Liver (tissue), 8 donors: ENCODE measurements at regions not wholly inside any gene's neighbourhood (a gene's known extent, or its start where the extent isn't known, plus 50 kb on each side); places are given as distances from the start of the nearest gene placed in this dataset.

Experiments used
- DNase-seq: peaks from one replicate; pipeline ENCODE4 v3.0.0-alpha.2; 2017; ENCODE audit warnings: low spot score
- H3K27ac ChIP-seq, 2 donors: one replicate each; pipeline ENCODE4 v1.7.0; 2013; ENCODE audit warnings: inconsistent platforms in 2 of 2, low read length in 2 of 2, control low read depth in 1 of 2, low read depth in 1 of 2, mild to moderate bottlenecking in 1 of 2
- H3K27me3 ChIP-seq, 4 donors: one replicate each; pipeline versions ENCODE4 v1.6.1 to v1.7.0; 2013; ENCODE audit warnings: low read length in 3 of 4, inconsistent platforms in 1 of 4, mild to moderate bottlenecking in 1 of 4, moderate library complexity in 1 of 4; ENCODE audit not compliant: control insufficient read depth in 4 of 4, insufficient read depth in 4 of 4
- H3K36me3 ChIP-seq, 4 donors: one replicate each; pipeline versions ENCODE4 v1.6.1 to v1.7.0; 2013; ENCODE audit warnings: low read length in 3 of 4, mild to moderate bottlenecking in 3 of 4, low read depth in 1 of 4, moderate library complexity in 1 of 4; ENCODE audit not compliant: control insufficient read depth in 4 of 4, insufficient read depth in 3 of 4
- H3K4me1 ChIP-seq, 4 donors: one replicate each; pipeline versions ENCODE4 v1.6.1 to v1.7.0; 2013; ENCODE audit warnings: low read length in 3 of 4, mild to moderate bottlenecking in 3 of 4, moderate library complexity in 1 of 4; ENCODE audit not compliant: control insufficient read depth in 4 of 4, insufficient read depth in 4 of 4
- H3K4me3 ChIP-seq, 3 donors: one replicate each; pipeline versions ENCODE4 v1.6.1 to v1.7.0; 2013; ENCODE audit warnings: low read length in 3 of 3, control low read depth in 1 of 3, low read depth in 1 of 3, mild to moderate bottlenecking in 1 of 3
- H3K9ac ChIP-seq, 2 donors: one replicate each; pipeline ENCODE4 v1.7.0; 2013; ENCODE audit warnings: low read length in 2 of 2, mild to moderate bottlenecking in 2 of 2, moderate library complexity in 2 of 2, control low read depth in 1 of 2, low read depth in 1 of 2
- H3K9me3 ChIP-seq, 4 donors: one replicate each; pipeline versions ENCODE4 v1.6.1 to v1.7.0; 2013; ENCODE audit warnings: low read length in 3 of 4; ENCODE audit not compliant: control insufficient read depth in 4 of 4
- EGR1 ChIP-seq, 2 donors: IDR thresholded peaks; 2 replicates each; pipeline ENCODE4 v1.6.1; 2016 to 2018; ENCODE audit warnings: antibody characterized with exemption in 2 of 2, low read depth in 2 of 2
- FOXA1 ChIP-seq: IDR thresholded peaks from 2 replicates; pipeline ENCODE4 v1.6.1; 2016; ENCODE audit warnings: antibody characterized with exemption
- FOXA2 ChIP-seq: IDR thresholded peaks from 2 replicates; pipeline ENCODE4 v1.6.1; 2016; ENCODE audit warnings: antibody characterized with exemption
- GABPA ChIP-seq, 2 donors: IDR thresholded peaks in 1 of 2; conservative IDR thresholded peaks in 1 of 2; 2 replicates each; pipeline ENCODE4 v1.6.1; 2016; ENCODE audit warnings: antibody characterized with exemption in 2 of 2, mild to moderate bottlenecking in 1 of 2, moderate library complexity in 1 of 2
- HNF4A ChIP-seq, 2 donors: conservative IDR thresholded peaks; 2 replicates each; pipeline ENCODE4 v1.6.1; 2016; ENCODE audit warnings: antibody characterized with exemption in 2 of 2, mild to moderate bottlenecking in 2 of 2
- HNF4G ChIP-seq: IDR thresholded peaks from 2 replicates; pipeline ENCODE4 v1.6.1; 2016; ENCODE audit warnings: antibody characterized with exemption
- JUND ChIP-seq, 2 donors: IDR thresholded peaks; 2 replicates each; pipeline ENCODE4 v1.6.1; 2016; ENCODE audit warnings: antibody characterized with exemption in 2 of 2
- NR2F2 ChIP-seq: IDR thresholded peaks from 2 replicates; pipeline ENCODE4 v1.6.1; 2016; ENCODE audit warnings: antibody characterized with exemption
- RAD21 ChIP-seq, 2 donors: IDR thresholded peaks; 2 replicates each; pipeline ENCODE4 v1.6.1; 2016; ENCODE audit warnings: antibody characterized with exemption in 2 of 2, mild to moderate bottlenecking in 2 of 2
- RXRA ChIP-seq, 2 donors: IDR thresholded peaks; 2 replicates each; pipeline ENCODE4 v1.6.1; 2017 to 2018; ENCODE audit warnings: antibody characterized with exemption in 2 of 2, mild to moderate bottlenecking in 1 of 2
- SP1 ChIP-seq: IDR thresholded peaks from 2 replicates; pipeline ENCODE4 v1.6.1; 2018; ENCODE audit warnings: antibody characterized with exemption, mild to moderate bottlenecking
- TAF1 ChIP-seq: conservative IDR thresholded peaks from 2 replicates; pipeline ENCODE4 v1.6.1; 2016; ENCODE audit warnings: antibody characterized with exemption, mild to moderate bottlenecking
- YY1 ChIP-seq: IDR thresholded peaks from 2 replicates; pipeline ENCODE4 v1.6.1; 2016; ENCODE audit warnings: antibody characterized with exemption, mild to moderate bottlenecking
- WGBS: extraction: QIAGEN DNeasy Blood & Tissue Kit; methylation state at CpG from one replicate; pipeline ENCODE4 v1.1.7; 2013; 5-methylcytosine and 5-hydroxymethylcytosine counted together
- TF ChIP-seq, protein P1 (sequence below): IDR thresholded peaks from 2 replicates; pipeline ENCODE4 v1.6.1; 2016; ENCODE audit warnings: antibody characterized with exemption
- TF ChIP-seq, protein P2 (sequence below): fragments of 150-350 bp; IDR thresholded peaks from 2 replicates; pipeline ENCODE4 v1.5.1; 2017; ENCODE audit warnings: improper control_type of control experiment, low read depth, low read length; ENCODE audit not compliant: missing input control
- TF ChIP-seq, protein P3 (sequence below): IDR thresholded peaks from 2 replicates; pipeline ENCODE4 v1.6.1; 2016; ENCODE audit warnings: antibody characterized with exemption, mild to moderate bottlenecking
- TF ChIP-seq, protein P4 (sequence below): IDR thresholded peaks from 2 replicates; pipeline ENCODE4 v1.6.1; 2016; ENCODE audit warnings: antibody characterized with exemption
- TF ChIP-seq, protein P5 (sequence below): IDR thresholded peaks from 2 replicates; pipeline ENCODE4 v1.6.1; 2016; ENCODE audit warnings: antibody characterized with exemption
- donor health status: healthy.
- donor health status: healthy.
- donor health status: healthy.
- donor health status: healthy.
- donor health status: healthy.

DNA sequence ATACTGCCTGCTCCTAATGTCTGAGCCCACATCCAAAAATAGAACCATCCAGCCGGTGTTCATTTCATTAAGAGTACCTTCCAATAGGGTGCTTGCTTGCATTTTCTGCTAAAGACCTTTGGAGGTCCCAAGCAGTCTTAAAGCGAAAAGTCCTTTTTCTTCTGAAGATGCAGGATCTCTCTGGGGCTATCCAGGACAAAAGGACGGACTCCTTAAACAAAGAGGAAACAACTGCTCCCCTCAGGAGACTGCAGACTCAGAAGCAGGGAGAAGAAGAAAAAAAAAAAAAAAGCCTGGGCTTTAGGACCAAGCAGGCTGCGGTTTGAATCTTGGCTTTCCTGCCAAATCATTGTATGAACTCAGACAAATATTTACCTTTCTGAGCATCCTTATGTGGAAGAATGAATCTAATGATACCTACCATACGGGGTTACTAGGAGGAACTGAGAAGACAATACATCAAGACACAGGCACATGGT is 204.0 kb downstream of the PLPP3 start:
- H3K36me3 ChIP-seq, result no peaks in the 10 kb centered on the region
- TF ChIP-seq, protein P1, sequence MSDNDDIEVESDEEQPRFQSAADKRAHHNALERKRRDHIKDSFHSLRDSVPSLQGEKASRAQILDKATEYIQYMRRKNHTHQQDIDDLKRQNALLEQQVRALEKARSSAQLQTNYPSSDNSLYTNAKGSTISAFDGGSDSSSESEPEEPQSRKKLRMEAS, result no peak
- TF ChIP-seq HNF4G (no peak), NR2F2 (no peak), EGR1 (IDR thresholded peaks at IDR 0.05; ENCODE audit: low read depth in 2 of 2) (no peak), JUND (IDR thresholded peaks at IDR 0.05) (no peak), SP1 (no peak), HNF4A (conservative IDR thresholded peaks at IDR 0.05) (no peak), FOXA1 (no peak), YY1 (no peak), RAD21 (IDR thresholded peaks at IDR 0.05) (no peak), RXRA (IDR thresholded peaks at IDR 0.05) (no peak), TAF1 (no peak), FOXA2 (no peak), GABPA (IDR thresholded peaks at IDR 0.05 in 1 of 2, conservative IDR thresholded peaks at IDR 0.05 in 1 of 2) (no peak)
- TF ChIP-seq, protein P2, sequence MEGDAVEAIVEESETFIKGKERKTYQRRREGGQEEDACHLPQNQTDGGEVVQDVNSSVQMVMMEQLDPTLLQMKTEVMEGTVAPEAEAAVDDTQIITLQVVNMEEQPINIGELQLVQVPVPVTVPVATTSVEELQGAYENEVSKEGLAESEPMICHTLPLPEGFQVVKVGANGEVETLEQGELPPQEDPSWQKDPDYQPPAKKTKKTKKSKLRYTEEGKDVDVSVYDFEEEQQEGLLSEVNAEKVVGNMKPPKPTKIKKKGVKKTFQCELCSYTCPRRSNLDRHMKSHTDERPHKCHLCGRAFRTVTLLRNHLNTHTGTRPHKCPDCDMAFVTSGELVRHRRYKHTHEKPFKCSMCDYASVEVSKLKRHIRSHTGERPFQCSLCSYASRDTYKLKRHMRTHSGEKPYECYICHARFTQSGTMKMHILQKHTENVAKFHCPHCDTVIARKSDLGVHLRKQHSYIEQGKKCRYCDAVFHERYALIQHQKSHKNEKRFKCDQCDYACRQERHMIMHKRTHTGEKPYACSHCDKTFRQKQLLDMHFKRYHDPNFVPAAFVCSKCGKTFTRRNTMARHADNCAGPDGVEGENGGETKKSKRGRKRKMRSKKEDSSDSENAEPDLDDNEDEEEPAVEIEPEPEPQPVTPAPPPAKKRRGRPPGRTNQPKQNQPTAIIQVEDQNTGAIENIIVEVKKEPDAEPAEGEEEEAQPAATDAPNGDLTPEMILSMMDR, result no peak
- TF ChIP-seq, protein P3, sequence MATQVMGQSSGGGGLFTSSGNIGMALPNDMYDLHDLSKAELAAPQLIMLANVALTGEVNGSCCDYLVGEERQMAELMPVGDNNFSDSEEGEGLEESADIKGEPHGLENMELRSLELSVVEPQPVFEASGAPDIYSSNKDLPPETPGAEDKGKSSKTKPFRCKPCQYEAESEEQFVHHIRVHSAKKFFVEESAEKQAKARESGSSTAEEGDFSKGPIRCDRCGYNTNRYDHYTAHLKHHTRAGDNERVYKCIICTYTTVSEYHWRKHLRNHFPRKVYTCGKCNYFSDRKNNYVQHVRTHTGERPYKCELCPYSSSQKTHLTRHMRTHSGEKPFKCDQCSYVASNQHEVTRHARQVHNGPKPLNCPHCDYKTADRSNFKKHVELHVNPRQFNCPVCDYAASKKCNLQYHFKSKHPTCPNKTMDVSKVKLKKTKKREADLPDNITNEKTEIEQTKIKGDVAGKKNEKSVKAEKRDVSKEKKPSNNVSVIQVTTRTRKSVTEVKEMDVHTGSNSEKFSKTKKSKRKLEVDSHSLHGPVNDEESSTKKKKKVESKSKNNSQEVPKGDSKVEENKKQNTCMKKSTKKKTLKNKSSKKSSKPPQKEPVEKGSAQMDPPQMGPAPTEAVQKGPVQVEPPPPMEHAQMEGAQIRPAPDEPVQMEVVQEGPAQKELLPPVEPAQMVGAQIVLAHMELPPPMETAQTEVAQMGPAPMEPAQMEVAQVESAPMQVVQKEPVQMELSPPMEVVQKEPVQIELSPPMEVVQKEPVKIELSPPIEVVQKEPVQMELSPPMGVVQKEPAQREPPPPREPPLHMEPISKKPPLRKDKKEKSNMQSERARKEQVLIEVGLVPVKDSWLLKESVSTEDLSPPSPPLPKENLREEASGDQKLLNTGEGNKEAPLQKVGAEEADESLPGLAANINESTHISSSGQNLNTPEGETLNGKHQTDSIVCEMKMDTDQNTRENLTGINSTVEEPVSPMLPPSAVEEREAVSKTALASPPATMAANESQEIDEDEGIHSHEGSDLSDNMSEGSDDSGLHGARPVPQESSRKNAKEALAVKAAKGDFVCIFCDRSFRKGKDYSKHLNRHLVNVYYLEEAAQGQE, result no peak
- TF ChIP-seq, protein P4, sequence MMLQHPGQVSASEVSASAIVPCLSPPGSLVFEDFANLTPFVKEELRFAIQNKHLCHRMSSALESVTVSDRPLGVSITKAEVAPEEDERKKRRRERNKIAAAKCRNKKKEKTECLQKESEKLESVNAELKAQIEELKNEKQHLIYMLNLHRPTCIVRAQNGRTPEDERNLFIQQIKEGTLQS, result no peak
- TF ChIP-seq, protein P5, sequence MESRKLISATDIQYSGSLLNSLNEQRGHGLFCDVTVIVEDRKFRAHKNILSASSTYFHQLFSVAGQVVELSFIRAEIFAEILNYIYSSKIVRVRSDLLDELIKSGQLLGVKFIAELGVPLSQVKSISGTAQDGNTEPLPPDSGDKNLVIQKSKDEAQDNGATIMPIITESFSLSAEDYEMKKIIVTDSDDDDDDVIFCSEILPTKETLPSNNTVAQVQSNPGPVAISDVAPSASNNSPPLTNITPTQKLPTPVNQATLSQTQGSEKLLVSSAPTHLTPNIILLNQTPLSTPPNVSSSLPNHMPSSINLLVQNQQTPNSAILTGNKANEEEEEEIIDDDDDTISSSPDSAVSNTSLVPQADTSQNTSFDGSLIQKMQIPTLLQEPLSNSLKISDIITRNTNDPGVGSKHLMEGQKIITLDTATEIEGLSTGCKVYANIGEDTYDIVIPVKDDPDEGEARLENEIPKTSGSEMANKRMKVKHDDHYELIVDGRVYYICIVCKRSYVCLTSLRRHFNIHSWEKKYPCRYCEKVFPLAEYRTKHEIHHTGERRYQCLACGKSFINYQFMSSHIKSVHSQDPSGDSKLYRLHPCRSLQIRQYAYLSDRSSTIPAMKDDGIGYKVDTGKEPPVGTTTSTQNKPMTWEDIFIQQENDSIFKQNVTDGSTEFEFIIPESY, result no peak
- H3K9ac ChIP-seq, result no peak overlapping the region
- no peaks in the 10 kb centered on the region for H3K27me3 ChIP-seq
- DNase-seq, result no peak
- H3K4me3 ChIP-seq, result no peak overlapping the region
- H3K9me3 ChIP-seq, result no peaks in the 10 kb centered on the region
- H3K27ac ChIP-seq, result no peak overlapping the region
- no peaks in the 10 kb centered on the region for H3K4me1 ChIP-seq
- WGBS, result 65% methylated on average over 5 of the region's 5 CpGs
